ENCODE measurements at regions not wholly inside any gene's neighbourhood (a gene's known extent, or its start where the extent isn't known, plus 50 kb on each side); places are given as distances from the start of the nearest gene placed in this dataset.

GRCh38 chr2:129604560-129604959 is 374.9 kb upstream of the RAB6C start:
- H4K20me1 ChIP-seq (ENCODE audit: insufficient read depth, low read length) = no peaks in the 10 kb centered on the region
- no peak for DNase-seq (ENCODE audit: insufficient read length, low spot score, missing footprints)
- H3K27ac ChIP-seq (ENCODE audit: low read depth, low read length) = no peak overlapping the region
- no peaks in the 10 kb centered on the region for H3K79me2 ChIP-seq (ENCODE audit: insufficient read depth, low read length)
- no peaks in the 10 kb centered on the region for H3K36me3 ChIP-seq (ENCODE audit: insufficient read depth, low read length)
- H3K4me2 ChIP-seq (ENCODE audit: insufficient read depth, low read length) = no peak overlapping the region
- no peaks in the 10 kb centered on the region for H3K27me3 ChIP-seq (ENCODE audit: insufficient read depth, low read length)
- H3K4me3 ChIP-seq (ENCODE audit: insufficient read depth, low read length) = no peak overlapping the region
- H3K9me3 ChIP-seq (ENCODE audit: low read depth, low read length) = no peaks in the 10 kb centered on the region
- no peak for TF ChIP-seq CTCF (IDR thresholded peaks at IDR 0.05; ENCODE audit: extremely low read depth, low read depth, low read length)
- H2AFZ ChIP-seq (ENCODE audit: low read length) = no peak overlapping the region
- H3K4me1 ChIP-seq (ENCODE audit: insufficient read depth, low read length) = no peaks in the 10 kb centered on the region

- H2AFZ ChIP-seq (ENCODE audit: low read length) = no peak overlapping the region
- H3K36me3 ChIP-seq (ENCODE audit: insufficient read depth, low read length) = no peaks in the 10 kb centered on the region
- H3K4me3 ChIP-seq (ENCODE audit: insufficient read depth, low read length) = no peak overlapping the region
- H3K4me2 ChIP-seq (ENCODE audit: insufficient read depth, low read length) = no peak overlapping the region
- no peaks in the 10 kb centered on the region for H3K4me1 ChIP-seq (ENCODE audit: insufficient read depth, low read length)
- H4K20me1 ChIP-seq (ENCODE audit: insufficient read depth, low read length) = no peaks in the 10 kb centered on the region
- TF ChIP-seq CTCF (IDR thresholded peaks at IDR 0.05; ENCODE audit: extremely low read depth, low read depth, low read length) = no peak
- no peak for DNase-seq (ENCODE audit: insufficient read length, low spot score, missing footprints)
- H3K27ac ChIP-seq (ENCODE audit: low read depth, low read length) = no peak overlapping the region
- H3K79me2 ChIP-seq (ENCODE audit: insufficient read depth, low read length) = no peaks in the 10 kb centered on the region
- H3K9me3 ChIP-seq (ENCODE audit: low read depth, low read length) = no peaks in the 10 kb centered on the region
- no peaks in the 10 kb centered on the region for H3K27me3 ChIP-seq (ENCODE audit: insufficient read depth, low read length)
Observed at GRCh38 chr2:129605646-129606045, 373.8 kb upstream of the RAB6C start.

- no peak overlapping the region for H3K27ac ChIP-seq (ENCODE audit: low read depth, low read length)
- no peaks in the 10 kb centered on the region for H3K36me3 ChIP-seq (ENCODE audit: insufficient read depth, low read length)
- H4K20me1 ChIP-seq (ENCODE audit: insufficient read depth, low read length) = no peaks in the 10 kb centered on the region
- H3K79me2 ChIP-seq (ENCODE audit: insufficient read depth, low read length) = no peaks in the 10 kb centered on the region
- DNase-seq (ENCODE audit: insufficient read length, low spot score, missing footprints) = no peak
- no peak for TF ChIP-seq CTCF (IDR thresholded peaks at IDR 0.05; ENCODE audit: extremely low read depth, low read depth, low read length)
- H2AFZ ChIP-seq (ENCODE audit: low read length) = no peak overlapping the region
- H3K4me2 ChIP-seq (ENCODE audit: insufficient read depth, low read length) = no peak overlapping the region
- H3K4me3 ChIP-seq (ENCODE audit: insufficient read depth, low read length) = no peak overlapping the region
- H3K27me3 ChIP-seq (ENCODE audit: insufficient read depth, low read length) = no peaks in the 10 kb centered on the region
- H3K9me3 ChIP-seq (ENCODE audit: low read depth, low read length) = peaks cover 3% of the 10 kb centered on the region
- no peaks in the 10 kb centered on the region for H3K4me1 ChIP-seq (ENCODE audit: insufficient read depth, low read length)
Observed at GRCh38 chr2:129606496-129607270, 372.8 kb upstream of the RAB6C start.

GRCh38 chr2:129609224-129609623 is 370.2 kb upstream of the RAB6C start:
- H3K27me3 ChIP-seq (ENCODE audit: insufficient read depth, low read length) = no peaks in the 10 kb centered on the region
- no peak for TF ChIP-seq CTCF (IDR thresholded peaks at IDR 0.05; ENCODE audit: extremely low read depth, low read depth, low read length)
- DNase-seq (ENCODE audit: insufficient read length, low spot score, missing footprints) = no peak
- no peaks in the 10 kb centered on the region for H3K36me3 ChIP-seq (ENCODE audit: insufficient read depth, low read length)
- H3K4me2 ChIP-seq (ENCODE audit: insufficient read depth, low read length) = no peak overlapping the region
- no peak overlapping the region for H3K4me3 ChIP-seq (ENCODE audit: insufficient read depth, low read length)
- no peak overlapping the region for H3K27ac ChIP-seq (ENCODE audit: low read depth, low read length)
- H3K4me1 ChIP-seq (ENCODE audit: insufficient read depth, low read length) = no peaks in the 10 kb centered on the region
- no peak overlapping the region for H2AFZ ChIP-seq (ENCODE audit: low read length)
- H3K9me3 ChIP-seq (ENCODE audit: low read depth, low read length) = peaks cover 4% of the 10 kb centered on the region
- no peaks in the 10 kb centered on the region for H3K79me2 ChIP-seq (ENCODE audit: insufficient read depth, low read length)
- H4K20me1 ChIP-seq (ENCODE audit: insufficient read depth, low read length) = no peaks in the 10 kb centered on the region
